ENCODE measurements at regions not wholly inside any gene's neighbourhood (a gene's known extent, or its start where the extent isn't known, plus 50 kb on each side); places are given as distances from the start of the nearest gene placed in this dataset.

DNA sequence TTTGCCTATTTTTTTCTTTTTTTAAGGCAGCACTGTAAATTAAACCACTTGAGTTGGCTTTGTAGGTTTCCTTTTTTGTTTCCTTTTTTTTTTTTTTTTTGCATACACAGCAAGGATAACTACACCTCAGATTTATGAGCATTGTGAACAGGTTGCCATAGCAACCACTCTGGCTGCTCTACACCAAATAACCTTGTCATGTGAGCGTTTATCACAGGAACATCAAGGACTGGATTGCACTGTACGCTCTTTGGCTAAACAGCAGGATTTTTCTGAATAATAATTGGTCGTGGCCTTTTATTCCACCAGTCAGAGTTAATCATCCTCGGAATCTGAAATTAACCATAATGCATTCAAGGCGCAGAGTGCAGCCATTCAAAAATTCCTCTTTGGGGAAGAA is 199.1 kb upstream of the SLC14A2 start:
- DNase-seq (ENCODE audit: low spot score) = no peak
- in situ Hi-C loops (cut with MboI; ENCODE audit: low sequenced_read_pairs, unreplicated experiment) = no loop called here
- TF ChIP-seq, protein P1, sequence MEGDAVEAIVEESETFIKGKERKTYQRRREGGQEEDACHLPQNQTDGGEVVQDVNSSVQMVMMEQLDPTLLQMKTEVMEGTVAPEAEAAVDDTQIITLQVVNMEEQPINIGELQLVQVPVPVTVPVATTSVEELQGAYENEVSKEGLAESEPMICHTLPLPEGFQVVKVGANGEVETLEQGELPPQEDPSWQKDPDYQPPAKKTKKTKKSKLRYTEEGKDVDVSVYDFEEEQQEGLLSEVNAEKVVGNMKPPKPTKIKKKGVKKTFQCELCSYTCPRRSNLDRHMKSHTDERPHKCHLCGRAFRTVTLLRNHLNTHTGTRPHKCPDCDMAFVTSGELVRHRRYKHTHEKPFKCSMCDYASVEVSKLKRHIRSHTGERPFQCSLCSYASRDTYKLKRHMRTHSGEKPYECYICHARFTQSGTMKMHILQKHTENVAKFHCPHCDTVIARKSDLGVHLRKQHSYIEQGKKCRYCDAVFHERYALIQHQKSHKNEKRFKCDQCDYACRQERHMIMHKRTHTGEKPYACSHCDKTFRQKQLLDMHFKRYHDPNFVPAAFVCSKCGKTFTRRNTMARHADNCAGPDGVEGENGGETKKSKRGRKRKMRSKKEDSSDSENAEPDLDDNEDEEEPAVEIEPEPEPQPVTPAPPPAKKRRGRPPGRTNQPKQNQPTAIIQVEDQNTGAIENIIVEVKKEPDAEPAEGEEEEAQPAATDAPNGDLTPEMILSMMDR (IDR thresholded peaks at IDR 0.05; ENCODE audit: borderline replicate concordance, control extremely low read depth, extremely low read depth, insufficient read depth, missing control alignments) = no peak

DNA sequence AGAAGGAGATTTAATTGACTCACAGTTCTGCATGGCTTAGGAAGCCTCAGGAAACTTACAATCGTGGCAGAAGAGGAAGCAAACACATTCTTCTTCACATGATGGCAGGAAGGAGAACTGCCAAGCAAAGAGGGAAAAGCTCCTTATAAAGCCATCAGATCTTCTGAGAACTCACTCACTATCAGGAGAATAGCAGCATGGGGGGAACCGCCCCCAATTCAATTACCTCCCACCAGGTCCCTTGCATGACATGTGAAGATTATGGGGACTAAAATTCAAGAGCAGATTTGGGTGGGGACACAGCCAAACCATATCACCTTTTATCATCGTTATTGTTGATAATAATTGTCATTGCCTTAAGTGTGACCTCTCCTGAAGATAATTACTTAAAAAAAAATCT is 197.9 kb upstream of the SLC14A2 start:
- TF ChIP-seq, protein P1 (IDR thresholded peaks at IDR 0.05; ENCODE audit: borderline replicate concordance, control extremely low read depth, extremely low read depth, insufficient read depth, missing control alignments) = no peak
- in situ Hi-C loops (cut with MboI; ENCODE audit: low sequenced_read_pairs, unreplicated experiment) = no loop called here
- no peak for DNase-seq (ENCODE audit: low spot score)

DNA sequence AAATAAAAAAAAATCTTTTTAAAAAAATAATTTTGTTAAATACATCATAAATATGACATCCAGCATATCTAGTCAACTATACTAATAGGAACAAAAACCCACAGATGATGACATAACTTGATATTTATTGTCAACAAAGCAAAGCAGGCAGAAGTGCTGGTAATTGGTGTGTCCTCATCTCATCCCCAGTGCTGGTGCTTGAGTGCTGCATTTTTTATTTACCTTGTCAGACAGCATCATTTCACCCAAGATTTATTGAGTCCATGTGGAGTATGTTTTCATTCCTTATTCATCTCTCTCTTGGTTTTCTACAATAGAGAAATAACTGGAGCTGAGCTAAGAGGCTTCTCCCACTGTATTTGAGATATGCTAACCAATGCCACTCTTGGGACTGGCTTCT is 191.6 kb upstream of the SLC14A2 start:
- TF ChIP-seq, protein P1 (IDR thresholded peaks at IDR 0.05; ENCODE audit: borderline replicate concordance, control extremely low read depth, extremely low read depth, insufficient read depth, missing control alignments) = no peak
- in situ Hi-C loops (cut with MboI; ENCODE audit: low sequenced_read_pairs, unreplicated experiment) = no loop called here
- no peak for DNase-seq (ENCODE audit: low spot score)

DNA sequence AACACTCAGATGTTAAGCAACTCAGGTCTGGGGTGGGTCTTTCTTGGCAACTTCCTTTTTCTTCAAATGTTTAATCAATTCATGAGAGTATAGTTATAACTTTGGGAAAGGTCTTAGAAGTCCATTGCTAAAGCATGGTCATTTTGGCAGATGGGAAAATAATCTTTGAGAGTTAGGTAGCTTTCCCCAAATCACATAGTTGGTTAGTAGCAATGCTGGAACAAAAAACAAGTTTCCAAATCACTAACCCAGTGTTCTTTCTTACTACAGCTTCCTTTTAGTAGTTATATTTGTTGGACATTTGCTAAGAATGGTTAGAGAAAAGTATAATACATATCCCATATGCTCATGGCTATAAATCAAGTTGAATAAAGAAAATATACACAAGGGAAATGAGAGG is 185.2 kb upstream of the SLC14A2 start:
- DNase-seq (ENCODE audit: low spot score) = no peak
- in situ Hi-C loops (cut with MboI; ENCODE audit: low sequenced_read_pairs, unreplicated experiment) = no loop called here

DNA sequence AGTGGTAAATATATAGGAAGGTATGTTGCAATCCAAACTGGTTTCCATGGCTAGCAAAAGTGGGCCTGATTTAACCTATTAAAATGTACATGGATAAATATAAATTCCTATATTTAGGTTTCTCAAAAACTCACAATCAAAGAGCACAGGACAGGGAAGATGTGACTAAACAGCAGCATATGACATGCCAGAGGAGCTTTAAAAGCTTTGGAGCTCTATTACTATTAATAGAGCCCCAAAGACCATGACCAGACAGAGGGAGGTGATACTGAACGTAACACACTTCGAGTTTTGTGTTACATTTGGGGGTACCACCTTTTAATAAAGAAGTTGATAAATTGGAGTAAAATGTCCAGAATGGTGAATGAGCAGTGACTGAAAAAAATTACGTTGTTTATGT is 179.5 kb upstream of the SLC14A2 start:
- TF ChIP-seq, protein P1 (IDR thresholded peaks at IDR 0.05; ENCODE audit: borderline replicate concordance, control extremely low read depth, extremely low read depth, insufficient read depth, missing control alignments) = no peak
- in situ Hi-C loops (cut with MboI; ENCODE audit: low sequenced_read_pairs, unreplicated experiment) = no loop called here
- DNase-seq (ENCODE audit: low spot score) = no peak

More for the DNA sequence above, 185.2 kb upstream of the SLC14A2 start:
- TF ChIP-seq, protein P1 (IDR thresholded peaks at IDR 0.05; ENCODE audit: borderline replicate concordance, control extremely low read depth, extremely low read depth, insufficient read depth, missing control alignments) = no peak

DNA sequence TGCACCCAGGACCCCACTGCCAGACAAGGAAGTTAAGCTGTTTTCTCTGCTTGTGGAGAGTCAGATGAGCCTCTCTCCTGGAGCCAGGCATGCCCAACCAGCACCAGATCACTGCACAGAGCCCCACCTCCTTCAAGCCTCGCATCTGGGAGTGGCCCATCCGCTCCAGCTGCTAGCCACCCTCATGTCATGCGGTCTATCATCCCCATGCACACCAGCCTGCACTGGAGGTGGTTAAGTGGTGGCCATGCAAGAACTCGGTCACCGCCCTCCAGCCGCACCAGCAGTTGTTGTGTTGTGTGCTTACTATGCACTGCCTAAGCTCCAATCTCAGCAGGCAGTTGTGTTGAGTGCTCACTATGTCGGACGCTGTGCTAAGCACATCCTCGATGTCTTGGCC is 177.9 kb upstream of the SLC14A2 start:
- in situ Hi-C loops (cut with MboI; ENCODE audit: low sequenced_read_pairs, unreplicated experiment) = no loop called here
- no peak for DNase-seq (ENCODE audit: low spot score)
- TF ChIP-seq, protein P1 (IDR thresholded peaks at IDR 0.05; ENCODE audit: borderline replicate concordance, control extremely low read depth, extremely low read depth, insufficient read depth, missing control alignments) = no peak
